CD4-positive, alpha-beta T cell (primary cell): ENCODE measurements at regions not wholly inside any gene's neighbourhood (a gene's known extent, or its start where the extent isn't known, plus 50 kb on each side); places are given as distances from the start of the nearest gene placed in this dataset.
A peak's percentile ranks its signal among the peaks of the same experiment; 100 is the strongest.
"Not testable (repeated sequence)": the region's sequence is repeated elsewhere in the genome, so short reads cannot be mapped to it uniquely, and the experiment has no call there.

Experiments
- ATAC-seq: fragments of 200-7000 bp; cut with Tn5 transposase; one replicate; pipeline ENCODE4 v1.10.0; 2022; ENCODE audit warnings: mild to moderate bottlenecking; ENCODE audit not compliant: poor library complexity
- CTCF ChIA-PET: fragments of 350-600 bp; sonication (Branson Sonifier 250); formaldehyde crosslinking; loops from one replicate; lab custom pipeline; 2021; ENCODE audit warnings: antibody characterized with exemption, inconsistent platforms; lab: Charles Lee
- POLR2A ChIA-PET: fragments of 350-600 bp; sonication (Branson Sonifier 250); formaldehyde crosslinking; loops from one replicate; lab custom pipeline; 2021; ENCODE audit warnings: antibody characterized with exemption, inconsistent platforms; lab: Charles Lee
- DNase-seq, 14 experiments: peaks; one replicate each; pipeline ENCODE4 v3.0.0-alpha.2; 2013 to 2020; ENCODE audit warnings: mixed read lengths in 2 of 14
- H3K27ac ChIP-seq, 2 donors: one replicate each; pipeline versions ENCODE4 v1.5.1 to v1.7.0; 2013; ENCODE audit warnings: low read length in 2 of 2, low read depth in 1 of 2, mild to moderate bottlenecking in 1 of 2
- H3K27me3 ChIP-seq, 2 experiments: 1 replicate in 1 of 2; 2 replicates in 1 of 2; pipeline versions ENCODE4 v1.6.1 to v1.7.0; 2013; ENCODE audit warnings: low read length in 2 of 2, control low read depth in 1 of 2, mild to moderate bottlenecking in 1 of 2, moderate library complexity in 1 of 2; ENCODE audit not compliant: insufficient read depth in 2 of 2, control insufficient read depth in 1 of 2
- H3K36me3 ChIP-seq: one replicate; pipeline ENCODE4 v1.6.1; 2013; ENCODE audit warnings: low read length, control low read depth; ENCODE audit not compliant: insufficient read depth
- H3K4me1 ChIP-seq: one replicate; pipeline ENCODE4 v1.6.1; 2013; ENCODE audit warnings: low read length, control low read depth; ENCODE audit not compliant: insufficient read depth
- H3K4me3 ChIP-seq: one replicate; pipeline ENCODE4 v1.5.1; 2013; ENCODE audit warnings: mild to moderate bottlenecking, low read length, moderate library complexity
- H3K9me3 ChIP-seq, 2 experiments: 1 replicate in 1 of 2; 2 replicates in 1 of 2; pipeline versions ENCODE4 v1.6.1 to v1.7.0; 2013; ENCODE audit warnings: low read length in 2 of 2, mild to moderate bottlenecking in 2 of 2, control low read depth in 1 of 2, moderate library complexity in 1 of 2; ENCODE audit not compliant: control insufficient read depth in 1 of 2, insufficient read depth in 1 of 2
- H3K27ac Mint-ChIP-seq: one replicate; pipeline ENCODE4 v1.8.0; 2020; ENCODE audit warnings: mixed read lengths
- H3K27me3 Mint-ChIP-seq: one replicate; pipeline ENCODE4 v1.8.0; 2021; ENCODE audit warnings: mixed read lengths
- H3K36me3 Mint-ChIP-seq: one replicate; pipeline ENCODE4 v1.8.0; 2021; ENCODE audit warnings: low read depth, mixed read lengths
- H3K4me1 Mint-ChIP-seq: one replicate; pipeline ENCODE4 v1.8.0; 2021; ENCODE audit warnings: low read depth, mixed read lengths
- H3K4me3 Mint-ChIP-seq: one replicate; pipeline ENCODE4 v1.8.0; 2020; ENCODE audit warnings: mild to moderate bottlenecking, mixed read lengths
- H3K9me3 Mint-ChIP-seq: one replicate; pipeline ENCODE4 v1.8.0; 2020; ENCODE audit warnings: mixed read lengths
- intact Hi-C, 2 experiments: fragments of 100-400 bp; cut with DNase I in 1 of 2; cut with micrococcal nuclease in 1 of 2; formaldehyde crosslinking; loops; one replicate each; pipeline versions ENCODE4 v1.15.1 to v1.9.0; 2023 to 2025; cut with DNase I, micrococcal nuclease
- TF ChIP-seq, protein P1 (sequence below): fragments of 200-600 bp; IDR thresholded peaks from one replicate; pipeline ENCODE4 v1.8.0; 2022; ENCODE audit warnings: antibody characterized with exemption, mild to moderate bottlenecking

DNA sequence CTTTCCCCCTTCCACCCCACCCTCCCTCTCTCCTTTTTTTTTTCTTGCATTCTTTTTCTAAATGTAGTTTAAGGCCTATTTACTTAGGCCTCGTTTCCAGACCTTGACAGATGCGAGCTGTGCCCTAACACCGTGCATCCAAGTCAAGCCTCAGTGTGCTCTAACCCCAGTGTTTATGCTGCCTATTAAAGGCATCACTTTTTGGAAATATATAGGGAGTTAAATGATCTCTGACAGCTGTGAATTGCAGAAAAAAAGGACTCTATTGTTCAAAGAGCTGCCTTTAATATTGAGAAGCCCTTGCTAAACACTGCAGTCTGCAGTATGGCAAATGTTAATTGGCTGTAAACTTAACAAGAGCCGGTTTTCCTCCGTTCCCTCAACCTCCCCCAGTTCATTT is 270.4 kb upstream of the TUT7 start:
- Histone ChIP-seq H3K27ac (no peak overlapping the region), H3K4me3 (no peak overlapping the region), H3K27me3 (no peaks in the 10 kb centered on the region), H3K36me3 (no peaks in the 10 kb centered on the region), H3K4me1 (no peaks in the 10 kb centered on the region), H3K9me3 (no peaks in the 10 kb centered on the region)
- ATAC-seq (no peak), DNase-seq (no peak)
- Mint-ChIP-seq H3K4me3 (no peak overlapping the region), H3K36me3 (no peaks in the 10 kb centered on the region), H3K9me3 (no peaks in the 10 kb centered on the region), H3K27me3 (no peaks in the 10 kb centered on the region), H3K27ac (no peak overlapping the region), H3K4me1 (no peaks in the 10 kb centered on the region)
- intact Hi-C loops = no loop called here
- TF ChIP-seq, protein P1, sequence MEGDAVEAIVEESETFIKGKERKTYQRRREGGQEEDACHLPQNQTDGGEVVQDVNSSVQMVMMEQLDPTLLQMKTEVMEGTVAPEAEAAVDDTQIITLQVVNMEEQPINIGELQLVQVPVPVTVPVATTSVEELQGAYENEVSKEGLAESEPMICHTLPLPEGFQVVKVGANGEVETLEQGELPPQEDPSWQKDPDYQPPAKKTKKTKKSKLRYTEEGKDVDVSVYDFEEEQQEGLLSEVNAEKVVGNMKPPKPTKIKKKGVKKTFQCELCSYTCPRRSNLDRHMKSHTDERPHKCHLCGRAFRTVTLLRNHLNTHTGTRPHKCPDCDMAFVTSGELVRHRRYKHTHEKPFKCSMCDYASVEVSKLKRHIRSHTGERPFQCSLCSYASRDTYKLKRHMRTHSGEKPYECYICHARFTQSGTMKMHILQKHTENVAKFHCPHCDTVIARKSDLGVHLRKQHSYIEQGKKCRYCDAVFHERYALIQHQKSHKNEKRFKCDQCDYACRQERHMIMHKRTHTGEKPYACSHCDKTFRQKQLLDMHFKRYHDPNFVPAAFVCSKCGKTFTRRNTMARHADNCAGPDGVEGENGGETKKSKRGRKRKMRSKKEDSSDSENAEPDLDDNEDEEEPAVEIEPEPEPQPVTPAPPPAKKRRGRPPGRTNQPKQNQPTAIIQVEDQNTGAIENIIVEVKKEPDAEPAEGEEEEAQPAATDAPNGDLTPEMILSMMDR = no peak
- ChIA-PET POLR2A (no interaction called here), CTCF (no interaction called here)

DNA sequence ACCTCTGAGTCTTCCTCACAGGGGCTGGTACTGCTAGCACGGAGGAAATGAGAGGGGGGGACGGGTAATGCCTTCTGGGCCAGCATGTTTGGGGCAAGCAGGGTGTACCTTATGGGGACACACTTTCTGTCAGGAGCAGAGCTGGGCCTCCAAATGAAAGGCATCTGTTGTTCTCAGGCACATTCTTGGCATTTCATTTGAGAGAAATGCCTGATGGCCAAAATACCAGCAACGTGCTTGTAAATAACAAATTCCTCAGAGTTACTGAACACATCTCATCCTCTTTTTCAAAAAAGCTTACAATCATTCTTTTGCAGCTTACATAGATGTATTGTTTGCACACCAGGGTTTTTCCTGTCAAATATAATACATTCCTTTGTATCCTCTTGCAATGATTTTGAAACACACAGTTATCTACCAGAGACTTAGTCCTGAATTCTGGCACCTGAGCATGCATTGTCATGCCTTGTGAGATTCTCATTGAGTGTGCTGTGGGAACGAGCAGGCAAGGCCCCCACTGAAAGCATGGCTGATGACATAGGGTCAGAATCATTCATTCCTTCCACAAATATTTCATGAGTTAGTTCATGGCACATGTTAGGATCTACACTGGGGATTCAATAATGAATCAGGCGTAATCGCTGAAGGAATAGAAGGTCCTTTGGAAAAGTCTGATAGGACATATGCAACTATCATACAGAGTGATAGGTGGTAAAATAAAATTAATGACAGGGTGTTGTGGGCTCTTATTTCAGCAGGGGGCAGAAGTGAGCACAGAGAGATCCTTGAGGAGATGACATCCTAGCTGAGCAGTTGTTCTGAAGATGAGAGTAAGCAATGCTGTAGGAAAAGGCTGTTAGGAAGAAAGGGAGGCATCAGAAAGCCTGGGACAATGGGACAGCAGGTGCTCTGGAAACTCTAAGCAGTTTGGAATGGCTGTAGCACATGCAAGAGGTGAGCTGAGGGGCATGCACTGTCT is 260.9 kb upstream of the TUT7 start:
- Mint-ChIP-seq H3K27me3 (peaks cover 21% of the 10 kb centered on the region), H3K36me3 (no peaks in the 10 kb centered on the region), H3K27ac (no peak overlapping the region), H3K4me3 (no peak overlapping the region), H3K9me3 (no peaks in the 10 kb centered on the region), H3K4me1 (no peaks in the 10 kb centered on the region)
- Histone ChIP-seq H3K9me3 (no peaks in the 10 kb centered on the region), H3K4me3 (no peak overlapping the region), H3K4me1 (no peaks in the 10 kb centered on the region), H3K27ac (no peak overlapping the region), H3K27me3 (peaks cover 0 to 3% of the 10 kb centered on the region in 2 experiments), H3K36me3 (no peaks in the 10 kb centered on the region)
- ChIA-PET CTCF (no interaction called here), POLR2A (no interaction called here)
- DNase-seq (peak in 2 of 14 experiments; percentile 1 to 3), ATAC-seq (no peak)
- TF ChIP-seq, protein P1 = peak; percentile 17
- intact Hi-C loops = loop anchor here in 1 of 2 experiments (10.0 kb wide), 1 partner anchor 710 kb away; no protein-coding TSS in a partner anchor

DNA sequence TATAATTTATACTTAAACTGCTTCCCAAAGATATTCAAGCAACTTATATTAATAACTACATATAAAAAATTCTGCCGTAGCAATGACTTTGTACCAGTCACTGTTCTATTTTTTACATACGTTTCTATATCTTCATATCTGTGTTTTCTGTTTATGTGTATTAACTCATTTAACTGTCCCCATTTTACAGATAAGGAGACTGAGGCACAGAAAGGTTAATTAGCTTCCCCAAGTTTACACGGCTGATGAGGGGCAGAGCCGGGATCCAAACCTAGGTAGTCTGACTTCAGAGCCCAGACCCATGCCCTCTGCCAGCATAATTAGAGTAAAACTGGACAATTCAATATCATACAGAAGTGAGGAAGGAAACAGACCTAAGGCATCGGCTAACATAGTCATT is 259.7 kb upstream of the TUT7 start:
- no peaks in the 10 kb centered on the region for H3K36me3 ChIP-seq
- intact Hi-C loops = loop anchor here in 1 of 2 experiments (10.0 kb wide), 1 partner anchor 711 kb away; no protein-coding TSS in a partner anchor
- ATAC-seq (no peak), DNase-seq (no peak)
- ChIA-PET CTCF (no interaction called here), POLR2A (no interaction called here)
- H3K4me3 Mint-ChIP-seq = no peak overlapping the region
- H3K9me3 Mint-ChIP-seq = no peaks in the 10 kb centered on the region
- no peaks in the 10 kb centered on the region for H3K4me1 ChIP-seq
- no peaks in the 10 kb centered on the region for H3K4me1 Mint-ChIP-seq
- no peak overlapping the region for H3K27ac ChIP-seq
- H3K27me3 ChIP-seq = peaks cover 0 to 3% of the 10 kb centered on the region in 2 experiments
- H3K27ac Mint-ChIP-seq = no peak overlapping the region
- no peak overlapping the region for H3K4me3 ChIP-seq
- no peaks in the 10 kb centered on the region for H3K9me3 ChIP-seq
- peaks cover 21% of the 10 kb centered on the region for H3K27me3 Mint-ChIP-seq
- H3K36me3 Mint-ChIP-seq = no peaks in the 10 kb centered on the region
- TF ChIP-seq, protein P1 = no peak

DNA sequence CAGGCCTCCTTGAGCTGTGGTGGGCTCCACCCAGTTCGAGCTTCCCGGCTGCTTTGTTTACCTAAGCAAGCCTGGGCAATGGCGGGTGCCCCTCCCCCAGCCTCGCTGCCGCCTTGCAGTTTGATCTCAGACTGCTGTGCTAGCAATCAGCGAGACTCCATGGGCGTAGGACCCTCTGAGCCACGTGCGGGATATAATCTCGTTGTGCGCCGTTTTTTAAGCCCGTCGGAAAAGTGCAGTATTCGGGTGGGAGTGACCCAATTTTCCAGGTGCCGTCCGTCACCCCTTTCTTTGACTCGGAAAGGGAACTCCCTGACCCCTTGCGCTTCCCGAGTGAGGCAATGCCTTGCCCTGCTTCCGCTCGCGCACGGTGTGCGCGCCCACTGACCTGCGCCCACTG is 257.3 kb upstream of the TUT7 start:
- POLR2A ChIA-PET, ATAC-seq, DNase-seq, H3K36me3 ChIP-seq, H3K4me3 Mint-ChIP-seq, H3K4me1 Mint-ChIP-seq, H3K27me3 ChIP-seq, H3K27ac Mint-ChIP-seq, H3K36me3 Mint-ChIP-seq, H3K9me3 Mint-ChIP-seq, H3K4me3 ChIP-seq, H3K9me3 ChIP-seq, H3K4me1 ChIP-seq, H3K27ac ChIP-seq, CTCF ChIA-PET: not testable (repeated sequence)
- intact Hi-C loops = loop anchor here in 1 of 2 experiments (10.0 kb wide), 1 partner anchor 713 kb away; no protein-coding TSS in a partner anchor
- peaks cover 21% of the 10 kb centered on the region for H3K27me3 Mint-ChIP-seq
